ENCODE measurements at regions not wholly inside any gene's neighbourhood (a gene's known extent, or its start where the extent isn't known, plus 50 kb on each side); places are given as distances from the start of the nearest gene placed in this dataset.

DNA sequence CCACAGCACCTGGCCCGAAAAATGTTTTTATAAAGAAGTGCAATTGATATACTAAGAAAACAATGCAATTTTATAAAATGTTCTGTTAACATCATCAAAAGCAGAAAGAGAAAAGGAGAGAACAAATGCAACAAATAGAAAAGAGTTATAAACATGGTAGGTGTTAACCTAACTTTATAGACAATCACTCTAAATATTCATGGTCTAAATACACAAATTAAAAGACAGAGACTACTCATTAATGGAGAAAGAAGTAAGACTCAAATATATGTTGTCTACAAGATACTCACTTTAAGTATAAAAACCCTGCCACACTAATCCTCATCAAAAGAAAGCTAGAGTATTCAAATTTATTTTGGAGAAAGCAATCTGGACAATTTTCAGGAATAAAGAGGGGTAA lies 425.3 kb upstream of the ANKRD30A start:
- TF ChIP-seq POLR2AphosphoS5 (IDR thresholded peaks at IDR 0.05; ENCODE audit: low read depth, low read length), result no peak
- TF ChIP-seq POLR2A (IDR thresholded peaks at IDR 0.05; ENCODE audit: low read depth, low read length), result no peak
- TF ChIP-seq TAF1 (IDR thresholded peaks at IDR 0.05; ENCODE audit: borderline replicate concordance, low read depth, low read length), result no peak

Data from GM12892 (cell line).